Epithelial cell of esophagus (primary cell): ENCODE measurements at regions not wholly inside any gene's neighbourhood (a gene's known extent, or its start where the extent isn't known, plus 50 kb on each side); places are given as distances from the start of the nearest gene placed in this dataset.

Source experiments
- DNase-seq: peaks from one replicate; pipeline ENCODE4 v3.0.0; 2010; ENCODE audit warnings: low read depth
- H3K4me3 ChIP-seq: 2 replicates; pipeline ENCODE4 v1.5.1; 2011; ENCODE audit warnings: mild to moderate bottlenecking, low read length, control low read depth
- CTCF ChIP-seq: IDR thresholded peaks from 2 replicates; pipeline ENCODE4 v1.5.1; 2011; ENCODE audit warnings: low read depth, mild to moderate bottlenecking, low read length, control low read depth, inconsistent platforms; ENCODE audit not compliant: insufficient read depth; ENCODE audit errors: missing control alignments

DNA sequence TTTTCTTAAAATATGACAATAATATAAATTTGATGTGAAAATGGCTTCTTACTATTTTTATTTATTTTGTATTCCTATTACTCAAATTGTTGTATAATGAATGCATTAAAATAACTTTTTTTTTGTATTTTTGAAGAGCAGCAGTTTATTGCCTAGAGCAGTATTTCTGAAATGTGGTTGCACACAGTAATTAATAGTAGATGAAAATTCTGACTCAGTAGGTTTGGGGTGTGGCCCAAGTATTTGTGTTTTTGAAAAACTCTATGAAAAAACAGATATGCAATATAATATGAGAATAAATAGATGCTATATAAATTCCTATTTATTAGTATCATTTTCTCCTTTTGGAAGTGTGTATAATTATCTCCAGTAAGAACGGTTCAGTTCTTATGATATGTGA, 2225.3 kb upstream of the C9orf72 start:
- peak; percentile 56 for DNase-seq
- H3K4me3 ChIP-seq, result no peak overlapping the region
- no peak for TF ChIP-seq CTCF

DNA sequence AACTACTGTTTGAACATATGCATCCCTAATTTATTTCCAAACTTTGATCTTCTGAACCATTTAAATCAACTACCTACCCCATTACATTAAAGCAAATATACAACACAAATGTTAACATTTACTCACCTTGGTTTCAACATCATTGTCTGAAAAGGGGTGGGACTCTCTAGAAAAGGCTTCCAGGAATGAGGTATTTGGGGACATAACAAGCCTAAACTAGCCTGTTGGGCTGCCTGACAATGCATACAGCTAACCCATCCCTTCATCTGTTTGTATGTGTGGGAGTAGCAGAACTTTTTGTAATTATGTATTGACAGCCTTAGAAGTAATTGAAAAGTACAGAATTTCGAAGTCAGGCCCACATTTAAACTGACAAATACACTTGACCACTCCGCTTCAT, 2225.9 kb upstream of the C9orf72 start:
- no peak for TF ChIP-seq CTCF
- DNase-seq, result peak; percentile 95
- H3K4me3 ChIP-seq, result no peak overlapping the region

DNA sequence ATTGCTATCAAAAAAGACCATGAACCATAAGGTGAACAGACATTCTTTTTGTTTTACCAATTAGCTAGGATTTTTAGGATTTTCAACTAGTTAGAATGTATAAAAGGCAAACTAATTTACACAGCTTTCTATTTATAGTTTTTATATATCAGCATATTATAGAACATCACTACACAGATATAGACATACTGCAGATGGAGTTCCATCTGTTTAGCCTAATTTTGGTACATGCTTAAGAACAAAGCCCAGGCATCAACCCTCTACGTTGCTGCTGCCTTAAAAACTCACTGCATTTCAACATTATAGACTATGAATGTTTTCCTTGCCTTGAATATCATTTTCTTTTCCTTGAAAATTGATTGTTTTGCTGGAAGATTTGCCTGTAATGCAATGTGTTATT, 2227.5 kb upstream of the C9orf72 start:
- no peak for DNase-seq
- H3K4me3 ChIP-seq, result no peak overlapping the region
- no peak for TF ChIP-seq CTCF

GRCh38 chr9:29802454-29802853, 2229.2 kb upstream of the C9orf72 start:
- peak; percentile 76 for DNase-seq
- no peak for TF ChIP-seq CTCF
- no peak overlapping the region for H3K4me3 ChIP-seq

- DNase-seq, result peak; percentile 87
- H3K4me3 ChIP-seq, result no peak overlapping the region
- TF ChIP-seq CTCF, result no peak
These were observed 2233.8 kb upstream of the C9orf72 start for GRCh38 chr9:29806937-29807618.

DNA sequence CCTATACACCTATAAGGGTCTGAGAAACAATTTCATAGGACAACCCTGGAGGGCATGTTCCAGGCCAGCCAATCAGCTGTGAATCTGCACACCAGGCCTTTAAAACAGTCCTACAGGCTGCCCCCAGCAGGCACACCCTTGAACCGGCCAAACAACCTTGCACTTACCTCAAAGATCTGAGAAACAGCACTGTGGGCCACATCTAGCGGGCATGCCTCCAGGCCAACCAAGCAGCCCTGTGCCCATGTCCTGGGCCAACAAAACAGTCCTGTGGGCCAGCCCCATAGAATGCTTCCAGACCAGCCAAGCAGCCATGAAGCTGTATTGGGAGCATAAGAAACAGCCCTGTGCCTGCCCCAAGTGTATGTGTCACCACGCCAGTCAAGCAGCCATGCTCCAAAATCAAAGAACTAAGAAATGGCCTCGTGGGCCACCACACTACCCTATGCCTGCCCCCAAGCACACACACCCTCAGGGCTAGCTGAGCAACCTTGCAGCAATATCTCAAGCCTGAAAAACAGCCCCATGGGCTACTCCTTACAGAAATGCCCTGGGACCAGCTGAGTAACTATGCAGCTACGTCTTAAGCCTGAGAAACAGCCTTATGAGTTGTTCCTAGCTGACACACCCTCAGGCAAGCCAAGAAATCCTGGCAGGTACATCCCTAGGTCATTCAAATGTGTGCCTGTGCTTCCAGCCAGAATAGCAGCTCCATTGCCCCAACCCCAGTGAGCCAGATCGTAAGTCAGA, 2243.8 kb upstream of the C9orf72 start:
- H3K4me3 ChIP-seq, result no peak overlapping the region
- no peak for TF ChIP-seq CTCF
- DNase-seq, result peak; percentile 47
